PC-9 (cell line): ENCODE measurements at regions not wholly inside any gene's neighbourhood (a gene's known extent, or its start where the extent isn't known, plus 50 kb on each side); places are given as distances from the start of the nearest gene placed in this dataset.
A peak's percentile ranks its signal among the peaks of the same experiment; 100 is the strongest.
"Not testable (repeated sequence)": the region's sequence is repeated elsewhere in the genome, so short reads cannot be mapped to it uniquely, and the experiment has no call there.

ENCODE experiments used
- BruUV-seq: library from RNA; stranded (reverse); fragments of 400-500 nt; replicated peaks from 2 replicates; lab custom pipeline; 2021; lab: Mats Ljungman, UMichigan
- CTCF ChIA-PET: fragments of 300-600 bp; sonication (Branson Sonifier 250); formaldehyde crosslinking; loops from one replicate; lab custom pipeline; 2022; ENCODE audit warnings: antibody characterized with exemption; lab: Charles Lee
- POLR2A ChIA-PET: fragments of 300-600 bp; sonication (Branson Sonifier 250); formaldehyde crosslinking; loops from one replicate; lab custom pipeline; 2022; ENCODE audit warnings: antibody characterized with exemption; ENCODE audit not compliant: unreplicated experiment; lab: Charles Lee
- DNase-seq, 2 experiments: peaks; one replicate each; pipeline versions ENCODE4 v3.0.0 to v3.0.0-alpha.2; 2015 to 2022; ENCODE audit warnings: mixed read lengths in 1 of 2
- H2AFZ ChIP-seq: fragments of 200-600 bp; sonication (generic); 2 replicates; pipeline ENCODE4 v1.8.1; 2017; ENCODE audit warnings: antibody characterized with exemption
- H3F3A ChIP-seq: fragments of 200-600 bp; sonication (generic); 2 replicates; pipeline ENCODE4 v1.8.1; 2017; ENCODE audit warnings: antibody characterized with exemption, mild to moderate bottlenecking, low read depth; ENCODE audit not compliant: insufficient read depth
- H3K27ac ChIP-seq: fragments of 200-600 bp; sonication (generic); 2 replicates; pipeline ENCODE4 v1.6.1; 2016; ENCODE audit warnings: mixed run types
- H3K27me3 ChIP-seq: fragments of 200-600 bp; sonication (generic); 2 replicates; pipeline ENCODE4 v1.6.1; 2016; ENCODE audit warnings: low read depth, mixed run types; ENCODE audit not compliant: insufficient read depth
- H3K36me3 ChIP-seq: fragments of 200-600 bp; sonication (generic); 2 replicates; pipeline ENCODE4 v1.6.1; 2016; ENCODE audit warnings: low read depth, mixed run types
- H3K4me1 ChIP-seq: fragments of 200-600 bp; sonication (generic); replicated peaks from 2 replicates; pipeline ENCODE4 v1.6.1; 2016; ENCODE audit warnings: mixed run types; ENCODE audit not compliant: insufficient read depth
- H3K4me2 ChIP-seq: fragments of 200-600 bp; sonication (generic); 2 replicates; pipeline ENCODE4 v1.6.1; 2017; ENCODE audit warnings: mixed run types
- H3K4me3 ChIP-seq: fragments of 200-600 bp; sonication (generic); 2 replicates; pipeline ENCODE4 v1.6.1; 2016; ENCODE audit warnings: mixed run types
- H3K79me2 ChIP-seq: fragments of 200-600 bp; sonication (generic); 2 replicates; pipeline ENCODE4 v1.6.1; 2017; ENCODE audit warnings: low read depth, mixed run types
- H3K9me2 ChIP-seq: fragments of 200-600 bp; sonication (generic); 2 replicates; pipeline ENCODE4 v1.8.1; 2017; ENCODE audit warnings: mild to moderate bottlenecking; ENCODE audit not compliant: insufficient read depth
- H3K9me3 ChIP-seq: fragments of 200-600 bp; sonication (generic); 2 replicates; pipeline ENCODE4 v1.8.1; 2016; ENCODE audit warnings: low read depth; ENCODE audit not compliant: insufficient read depth
- H4K20me1 ChIP-seq: fragments of 200-600 bp; sonication (generic); 2 replicates; pipeline ENCODE4 v1.8.1; 2017; ENCODE audit not compliant: insufficient read depth
- EZH2 ChIP-seq: fragments of 200-600 bp; sonication (generic); IDR thresholded peaks from 2 replicates; pipeline ENCODE4 v1.8.0; 2017; ENCODE audit warnings: antibody characterized with exemption, low read depth
- intact Hi-C: fragments of 100-400 bp; cut with micrococcal nuclease; formaldehyde crosslinking; loops from one replicate; pipeline ENCODE4 v1.10.0; 2022; ENCODE audit not compliant: unreplicated experiment
- TF ChIP-seq, protein P1 (sequence below): fragments of 200-600 bp; sonication (generic); conservative IDR thresholded peaks from 2 replicates; pipeline ENCODE4 v1.6.1; 2017; ENCODE audit warnings: mixed run types, antibody characterized with exemption, mild to moderate bottlenecking, moderate library complexity

DNA sequence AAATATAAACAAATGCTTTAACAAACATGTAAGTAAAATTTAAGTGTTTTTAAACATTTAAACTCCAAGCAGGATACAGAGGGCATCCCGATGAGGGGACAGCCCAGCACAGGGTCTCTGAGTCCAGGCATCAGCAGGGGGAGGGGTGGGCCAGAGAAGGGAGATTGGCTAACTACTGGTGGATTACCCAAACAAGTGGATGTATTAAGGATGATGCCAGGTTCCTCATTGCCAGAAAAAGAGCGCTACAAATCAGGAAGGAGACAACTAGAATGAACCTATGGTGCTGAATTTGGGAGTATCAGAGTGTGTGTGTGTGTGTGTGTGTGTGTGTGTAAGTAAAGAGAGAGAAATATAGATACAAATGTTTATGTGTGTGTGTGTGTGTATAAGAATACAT lies 162.0 kb upstream of the RMP24 start:
- H3K27me3 ChIP-seq = no peaks in the 10 kb centered on the region
- DNase-seq = no peak
- H3K4me1 ChIP-seq = peaks cover 11% of the 10 kb centered on the region
- H3K27ac ChIP-seq = no peak overlapping the region
- ChIA-PET CTCF (no interaction called here), POLR2A (no interaction called here)
- no peak overlapping the region for H2AFZ ChIP-seq
- no peak overlapping the region for H3K4me3 ChIP-seq
- H4K20me1 ChIP-seq = no peaks in the 10 kb centered on the region
- H3K79me2 ChIP-seq = no peaks in the 10 kb centered on the region
- H3K4me2 ChIP-seq = no peak overlapping the region
- H3F3A ChIP-seq = peaks cover 6% of the 10 kb centered on the region; the same call in 1 of the 2 replicates
- BruUV-seq = no TSS peak
- no peak for TF ChIP-seq EZH2
- TF ChIP-seq, protein P1, sequence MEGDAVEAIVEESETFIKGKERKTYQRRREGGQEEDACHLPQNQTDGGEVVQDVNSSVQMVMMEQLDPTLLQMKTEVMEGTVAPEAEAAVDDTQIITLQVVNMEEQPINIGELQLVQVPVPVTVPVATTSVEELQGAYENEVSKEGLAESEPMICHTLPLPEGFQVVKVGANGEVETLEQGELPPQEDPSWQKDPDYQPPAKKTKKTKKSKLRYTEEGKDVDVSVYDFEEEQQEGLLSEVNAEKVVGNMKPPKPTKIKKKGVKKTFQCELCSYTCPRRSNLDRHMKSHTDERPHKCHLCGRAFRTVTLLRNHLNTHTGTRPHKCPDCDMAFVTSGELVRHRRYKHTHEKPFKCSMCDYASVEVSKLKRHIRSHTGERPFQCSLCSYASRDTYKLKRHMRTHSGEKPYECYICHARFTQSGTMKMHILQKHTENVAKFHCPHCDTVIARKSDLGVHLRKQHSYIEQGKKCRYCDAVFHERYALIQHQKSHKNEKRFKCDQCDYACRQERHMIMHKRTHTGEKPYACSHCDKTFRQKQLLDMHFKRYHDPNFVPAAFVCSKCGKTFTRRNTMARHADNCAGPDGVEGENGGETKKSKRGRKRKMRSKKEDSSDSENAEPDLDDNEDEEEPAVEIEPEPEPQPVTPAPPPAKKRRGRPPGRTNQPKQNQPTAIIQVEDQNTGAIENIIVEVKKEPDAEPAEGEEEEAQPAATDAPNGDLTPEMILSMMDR = no peak
- intact Hi-C loops = no loop called here
- no peaks in the 10 kb centered on the region for H3K9me3 ChIP-seq
- H3K9me2 ChIP-seq = no peaks in the 10 kb centered on the region
- H3K36me3 ChIP-seq = no peaks in the 10 kb centered on the region

DNA sequence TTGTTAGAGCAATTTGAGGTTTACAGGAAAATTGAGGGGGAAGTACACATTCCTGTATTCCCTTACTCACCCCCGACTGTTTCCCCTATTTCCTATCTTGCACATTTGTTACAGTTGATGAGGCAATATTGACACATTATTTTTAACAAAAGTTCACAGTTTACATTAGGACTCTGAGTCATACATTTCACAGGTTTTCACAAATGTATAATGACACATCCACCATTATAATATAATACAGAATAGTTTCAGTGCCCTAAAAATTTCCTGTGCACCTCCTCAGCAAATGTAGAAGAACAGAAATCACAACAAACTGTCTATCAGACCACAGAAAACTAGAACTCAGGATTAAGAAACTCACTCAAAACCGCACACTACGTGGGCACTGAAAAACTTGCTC lies 160.6 kb upstream of the RMP24 start:
- intact Hi-C loops = no loop called here
- Histone ChIP-seq H3K9me3 (no peaks in the 10 kb centered on the region), H3K4me3 (no peak overlapping the region), H3K4me2 (peak overlapping the region; percentile 46; the same call in 1 of the 2 replicates), H4K20me1 (no peaks in the 10 kb centered on the region), H3K9me2 (no peaks in the 10 kb centered on the region), H3K27ac (peak overlapping the region; percentile 42), H3K36me3 (no peaks in the 10 kb centered on the region), H3K27me3 (no peaks in the 10 kb centered on the region), H2AFZ (no peak overlapping the region), H3K4me1 (peaks cover 11% of the 10 kb centered on the region), H3F3A (peaks cover 6% of the 10 kb centered on the region; the same call in 1 of the 2 replicates), H3K79me2 (no peaks in the 10 kb centered on the region)
- ChIA-PET POLR2A (no interaction called here), CTCF (no interaction called here)
- peak in 1 of 2 experiments; percentile 66 for DNase-seq
- no TSS peak for BruUV-seq
- no peak for TF ChIP-seq EZH2
- TF ChIP-seq, protein P1 = no peak

DNA sequence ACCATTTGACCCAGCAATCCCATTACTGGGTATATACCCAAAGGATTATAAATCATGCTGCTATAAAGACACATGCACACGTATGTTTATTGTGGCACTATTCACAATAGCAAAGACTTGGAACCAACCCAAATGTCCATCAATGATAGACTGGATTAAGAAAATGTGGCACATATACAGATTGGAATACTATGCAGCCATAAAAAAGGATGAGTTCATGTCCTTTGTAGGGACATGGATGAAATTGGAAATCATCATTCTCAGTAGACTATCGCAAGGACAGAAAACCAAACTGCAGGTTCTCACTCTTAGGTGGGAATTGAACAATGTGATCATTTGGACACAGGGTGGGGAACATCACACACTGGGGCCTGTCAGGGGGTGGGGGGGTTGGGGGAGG lies 157.5 kb upstream of the RMP24 start:
- intact Hi-C loops, H3K9me3 ChIP-seq, H3K4me2 ChIP-seq, H3K36me3 ChIP-seq, DNase-seq, H3K4me3 ChIP-seq, H3K27ac ChIP-seq, POLR2A ChIA-PET, H3K79me2 ChIP-seq, H3K9me2 ChIP-seq, CTCF ChIA-PET, H3F3A ChIP-seq, BruUV-seq, H4K20me1 ChIP-seq, H2AFZ ChIP-seq, H3K27me3 ChIP-seq: not testable (repeated sequence)
- H3K4me1 ChIP-seq = peaks cover 11% of the 10 kb centered on the region

DNA sequence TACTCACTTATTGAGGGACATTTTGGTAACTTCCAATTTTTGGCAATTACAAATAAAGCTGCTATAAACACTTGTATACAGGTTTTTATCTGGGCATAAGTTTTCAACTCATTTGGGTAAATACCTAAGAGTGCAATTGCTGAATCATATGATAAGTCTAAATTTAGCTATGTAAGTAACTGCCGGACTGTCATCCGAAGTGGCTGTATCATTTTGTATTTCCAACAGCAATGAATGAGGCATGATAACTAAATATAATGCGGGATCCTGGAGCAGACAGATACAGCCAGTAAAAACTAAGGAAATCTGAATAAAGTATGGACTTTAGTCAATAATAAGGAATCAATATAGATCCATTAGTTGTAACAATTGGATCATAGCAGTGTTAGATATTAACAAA lies 156.5 kb upstream of the RMP24 start:
- Histone ChIP-seq H3K9me3 (no peaks in the 10 kb centered on the region), H3K9me2 (no peaks in the 10 kb centered on the region), H3K36me3 (no peaks in the 10 kb centered on the region), H3K4me3 (no peak overlapping the region), H4K20me1 (no peaks in the 10 kb centered on the region), H3K4me2 (no peak overlapping the region), H3K27me3 (no peaks in the 10 kb centered on the region), H2AFZ (no peak overlapping the region), H3K79me2 (no peaks in the 10 kb centered on the region), H3K27ac (no peak overlapping the region), H3F3A (peaks cover 6% of the 10 kb centered on the region; the same call in 1 of the 2 replicates), H3K4me1 (peaks cover 11% of the 10 kb centered on the region)
- intact Hi-C loops = no loop called here
- CTCF ChIA-PET = interaction anchor here (0.6 kb wide), 1 partner anchor 39 kb away, joined by 4 read pairs; no protein-coding TSS in a partner anchor
- TF ChIP-seq, protein P1 = no peak
- no peak for TF ChIP-seq EZH2
- no TSS peak for BruUV-seq
- DNase-seq = no peak
- POLR2A ChIA-PET = interaction anchor here (0.5 kb wide), 1 partner anchor 1497 kb away, joined by 9 read pairs; no protein-coding TSS in a partner anchor
